ENCODE measurements at regions not wholly inside any gene's neighbourhood (a gene's known extent, or its start where the extent isn't known, plus 50 kb on each side); places are given as distances from the start of the nearest gene placed in this dataset.
"Not testable (repeated sequence)": the region's sequence is repeated elsewhere in the genome, so short reads cannot be mapped to it uniquely, and the experiment has no call there.

DNA sequence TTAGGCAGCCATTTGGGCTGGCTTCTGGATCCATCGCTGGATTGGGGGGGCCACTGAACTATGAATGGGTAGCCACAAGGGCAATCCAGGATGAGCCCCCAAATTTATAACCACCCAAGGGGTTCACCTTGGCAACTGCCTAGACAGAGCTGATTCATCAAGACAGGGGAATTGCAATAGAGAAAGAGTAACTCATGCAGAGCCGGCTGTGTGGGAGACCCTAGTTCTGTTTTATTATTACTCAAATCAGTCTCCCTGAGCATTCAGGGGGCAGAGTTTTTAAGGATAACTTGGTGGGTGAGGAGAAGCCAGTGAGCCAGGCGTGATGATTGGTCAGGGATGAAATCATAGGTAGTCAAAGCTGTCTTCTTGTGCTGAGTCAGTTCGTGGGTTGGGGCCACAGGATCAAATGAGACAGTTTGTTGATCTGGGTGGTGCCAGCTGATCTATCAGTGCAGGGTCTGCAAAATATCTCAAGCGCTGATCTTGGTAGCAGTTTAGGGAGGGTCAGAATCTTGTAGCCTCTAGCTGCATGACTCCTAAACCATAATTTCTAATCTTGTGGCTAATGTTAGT is 57.9 kb downstream of the DNAJB9 start:
- DNase-seq (ENCODE audit: low spot score) = no peak

DNA sequence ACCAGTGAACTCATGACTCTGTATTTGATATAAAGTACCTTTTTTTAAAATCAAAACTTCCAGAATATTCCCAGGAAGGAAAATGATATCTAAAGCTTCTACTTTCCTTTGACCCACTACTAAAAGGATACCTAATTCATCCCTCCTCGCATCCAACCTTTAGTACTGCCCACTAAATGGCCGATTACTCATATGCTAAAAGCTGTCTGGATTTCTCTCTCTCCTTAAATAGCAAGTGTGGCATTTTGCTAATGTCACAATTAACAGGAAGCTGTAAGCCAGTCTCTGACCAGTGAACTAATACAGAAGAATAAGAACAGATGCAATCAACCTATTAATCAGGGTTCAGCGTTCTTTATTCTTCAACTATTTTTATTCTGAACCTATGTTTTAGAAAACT is 59.0 kb downstream of the DNAJB9 start:
- DNase-seq (ENCODE audit: low spot score) = no peak

DNA sequence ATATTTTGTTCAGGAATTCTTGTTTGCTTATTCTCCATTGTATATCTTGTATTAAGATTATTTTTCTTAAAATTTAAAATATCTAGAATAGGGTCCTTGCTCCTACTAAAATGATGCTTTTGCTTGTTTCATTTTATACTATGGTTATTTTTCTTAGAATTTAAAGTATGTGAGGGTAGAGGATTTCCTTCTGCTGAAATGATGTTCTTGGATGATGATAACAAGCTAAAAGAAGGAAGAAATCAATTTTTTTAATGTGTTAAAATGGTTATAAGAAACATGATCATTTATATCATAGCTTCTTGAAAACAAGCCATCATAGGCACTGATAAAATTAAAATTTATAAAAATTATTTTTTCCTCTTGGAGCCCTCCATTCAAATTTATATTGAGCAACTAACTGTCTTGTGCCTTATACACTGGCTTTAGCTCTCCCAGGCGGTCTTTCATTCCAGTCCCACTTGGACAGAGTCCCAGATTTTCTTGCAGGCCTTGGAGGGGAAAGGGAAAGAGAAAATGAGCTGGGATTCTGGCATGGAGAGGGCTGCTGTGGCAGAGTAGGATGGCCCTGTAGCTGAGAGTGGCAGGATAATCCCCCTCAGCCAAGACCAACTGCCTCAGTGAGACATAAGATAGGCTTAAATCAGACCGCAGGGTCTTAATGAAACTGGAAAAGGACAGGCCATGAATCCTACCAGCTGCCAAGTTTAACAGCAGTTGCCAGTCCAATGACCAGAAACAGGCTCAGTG is 60.2 kb downstream of the DNAJB9 start:
- peak; percentile 64 for DNase-seq (ENCODE audit: low spot score)

DNA sequence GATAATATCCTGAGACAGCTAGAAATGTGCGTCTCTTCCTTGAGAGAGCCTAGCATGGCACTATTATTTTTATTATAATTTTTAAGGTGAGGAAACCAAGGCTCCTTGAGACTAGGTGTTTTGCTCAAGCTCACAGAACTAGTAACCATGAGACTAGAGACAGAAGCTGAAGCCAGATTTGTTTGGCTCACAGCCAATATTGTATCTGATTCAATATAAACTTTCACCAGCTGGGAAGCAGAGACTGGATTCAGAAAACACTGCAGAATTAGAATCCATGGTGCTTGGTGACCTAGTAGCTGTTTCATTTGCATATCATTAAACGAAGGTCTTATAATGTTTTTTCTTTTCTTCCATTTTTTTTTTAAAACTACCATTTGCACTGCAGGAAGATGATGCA is 64.4 kb downstream of the DNAJB9 start:
- no peak for DNase-seq (ENCODE audit: low spot score)

DNA sequence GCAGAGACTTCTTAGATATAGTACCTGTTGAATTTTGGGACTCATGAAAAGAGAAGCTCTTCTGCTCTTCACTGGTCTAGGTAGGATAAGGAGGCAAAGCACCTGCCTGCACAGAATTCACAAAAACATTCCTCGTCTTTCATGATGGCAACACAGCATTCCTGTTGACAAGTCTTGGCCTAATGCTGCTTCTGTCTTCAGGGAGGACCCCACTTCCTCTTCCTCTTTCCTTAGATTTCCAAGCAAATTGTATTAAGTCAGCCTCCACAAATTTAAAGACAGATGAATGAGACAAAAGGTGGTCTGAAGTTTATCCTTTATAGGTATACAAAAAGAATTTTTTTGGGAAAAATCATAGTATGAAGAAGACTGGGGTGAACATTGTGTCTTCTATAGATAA is 64.9 kb downstream of the DNAJB9 start:
- DNase-seq (ENCODE audit: low spot score) = no peak

DNA sequence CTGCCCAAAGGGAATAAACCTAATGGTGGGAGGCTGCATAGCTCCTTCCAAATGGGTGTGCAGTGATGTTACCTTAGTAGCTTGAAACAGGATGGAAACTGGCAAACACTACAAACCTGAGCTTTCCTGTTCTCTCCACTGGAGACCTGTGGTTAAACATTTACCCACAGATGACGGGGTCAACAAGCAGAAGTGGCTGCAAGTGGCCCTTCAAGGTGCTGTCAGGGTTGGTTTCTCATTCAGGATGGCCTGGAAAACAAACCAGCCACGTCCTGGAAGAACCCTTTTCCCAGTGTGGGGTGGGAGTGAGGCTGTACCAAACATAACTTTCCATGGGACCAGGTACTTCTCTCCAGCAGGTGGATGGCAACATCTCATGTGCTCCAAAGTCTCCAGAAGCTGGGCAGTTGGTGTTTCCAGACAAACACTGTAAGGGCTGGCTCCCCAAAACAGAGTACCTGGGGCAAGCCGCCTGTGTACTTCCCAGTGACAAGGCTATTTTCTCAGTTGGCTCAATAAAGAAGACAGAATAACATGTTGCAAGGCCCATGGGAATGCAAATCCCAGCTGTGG is 67.5 kb downstream of the DNAJB9 start:
- DNase-seq (ENCODE audit: low spot score) = no peak

DNA sequence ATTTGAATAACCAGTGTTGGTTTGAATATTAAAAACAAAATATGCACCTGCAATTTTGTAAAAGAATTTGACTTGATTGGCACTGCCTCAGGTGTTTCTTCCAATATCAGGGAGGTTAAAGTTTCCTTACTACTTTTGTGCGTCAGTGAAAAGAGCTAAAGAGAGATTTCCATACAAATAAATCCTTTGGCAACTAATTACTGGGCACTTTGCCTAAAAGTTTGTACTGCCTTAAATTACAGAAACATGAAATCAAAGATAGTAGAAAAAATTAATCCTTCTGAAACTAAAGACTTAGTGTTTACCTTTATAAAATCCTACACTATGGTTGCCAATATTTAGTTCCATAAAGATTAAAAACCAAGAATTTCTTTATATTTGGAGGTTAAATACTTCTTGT is 72.5 kb downstream of the DNAJB9 start:
- DNase-seq (ENCODE audit: low spot score) = no peak

DNA sequence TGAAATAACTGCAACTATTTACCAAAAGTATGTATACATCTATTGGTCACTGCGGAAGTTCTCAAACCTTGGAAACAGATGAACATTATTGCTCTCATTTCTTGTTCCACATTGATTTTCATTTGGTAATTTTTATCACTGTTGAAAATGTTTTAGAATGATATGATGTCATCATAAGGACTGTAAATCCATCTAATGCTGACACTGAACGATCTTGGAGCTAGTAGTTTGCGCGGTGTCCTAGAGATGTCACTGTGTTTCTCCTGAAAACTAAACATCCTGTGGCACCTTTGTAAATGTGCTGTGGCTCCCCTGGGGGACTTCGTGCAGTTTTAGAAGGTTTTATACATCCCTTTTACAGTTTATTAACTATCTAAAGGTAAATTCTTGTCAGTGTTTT is 73.5 kb downstream of the DNAJB9 start:
- DNase-seq (ENCODE audit: low spot score) = no peak

DNA sequence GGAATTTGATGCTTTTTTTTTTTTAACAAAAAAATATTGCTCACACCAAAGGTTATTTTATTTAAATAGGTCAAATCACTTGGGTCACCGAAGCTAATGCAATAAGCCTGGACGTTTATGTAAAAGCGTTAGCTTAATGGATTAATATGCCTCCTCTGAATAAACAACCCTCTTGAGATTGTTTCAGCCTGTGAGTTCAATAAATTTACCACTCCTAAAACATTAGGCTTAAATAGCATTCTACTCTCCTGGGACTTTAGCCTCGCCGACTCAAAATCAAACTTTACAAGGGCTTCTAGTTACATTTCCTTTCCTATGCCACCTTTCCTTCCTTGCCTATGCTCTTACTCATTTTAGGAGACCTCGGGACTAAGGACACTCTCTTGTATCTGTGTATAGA is 79.3 kb downstream of the DNAJB9 start:
- no peak for DNase-seq (ENCODE audit: low spot score)

DNA sequence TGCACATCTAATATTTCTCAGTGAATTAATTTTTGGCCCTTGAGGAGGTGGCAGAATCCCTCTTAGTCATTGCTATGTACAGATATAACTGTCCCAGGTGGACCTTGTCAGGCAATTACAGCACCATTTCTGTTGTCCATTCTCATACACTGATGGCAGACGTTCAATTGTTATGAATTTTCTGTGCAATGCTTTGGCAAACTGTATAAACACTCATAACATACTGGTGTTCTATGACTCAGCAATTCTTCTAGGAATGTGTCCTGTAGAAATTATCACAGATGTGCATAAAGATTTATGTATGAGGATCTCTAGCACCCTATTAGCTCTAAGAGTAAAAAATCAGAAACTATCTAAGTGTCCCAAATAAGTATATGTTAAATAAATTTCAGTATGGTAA is 80.8 kb downstream of the DNAJB9 start:
- DNase-seq (ENCODE audit: low spot score) = no peak

DNA sequence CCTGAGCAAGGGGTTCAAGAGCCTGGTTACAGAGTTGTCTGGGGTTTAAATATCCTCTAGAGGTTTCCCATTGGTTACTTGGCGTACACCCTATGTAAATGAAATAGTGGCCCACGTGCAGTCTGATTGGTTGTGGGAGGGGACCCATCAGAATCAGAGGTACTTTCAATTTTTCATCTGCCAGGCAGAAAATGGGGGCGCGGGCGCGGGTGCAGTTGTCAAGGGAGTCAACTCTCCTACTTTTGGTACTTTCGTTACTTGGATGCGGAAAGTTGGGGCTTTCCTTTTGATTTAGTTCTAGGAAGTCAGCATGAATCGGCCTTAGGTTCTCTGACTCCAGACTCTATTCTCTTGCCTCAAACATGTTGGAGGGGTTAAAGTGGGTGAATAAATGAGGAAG is 83.2 kb downstream of the DNAJB9 start:
- DNase-seq (ENCODE audit: low spot score) = no peak

DNA sequence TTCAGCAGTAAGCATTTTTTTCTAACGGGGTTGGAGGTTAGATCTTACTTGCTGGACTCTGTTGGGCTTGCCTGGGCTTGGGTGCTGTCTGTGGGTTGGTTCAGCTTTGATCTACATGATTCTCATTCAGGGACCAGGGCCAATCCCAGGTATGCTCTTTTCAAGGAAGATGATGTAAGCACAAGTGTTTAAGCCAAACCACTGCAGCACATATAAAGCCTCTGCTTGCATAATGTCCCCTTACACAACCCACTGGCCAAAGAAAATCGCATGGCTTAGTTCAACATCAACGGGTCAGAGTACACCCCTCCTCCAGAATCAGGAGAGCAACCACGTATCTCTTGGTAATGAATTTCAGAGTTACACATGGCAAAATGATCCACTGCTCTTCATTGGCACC is 83.9 kb downstream of the DNAJB9 start:
- DNase-seq (ENCODE audit: low spot score) = no peak

DNA sequence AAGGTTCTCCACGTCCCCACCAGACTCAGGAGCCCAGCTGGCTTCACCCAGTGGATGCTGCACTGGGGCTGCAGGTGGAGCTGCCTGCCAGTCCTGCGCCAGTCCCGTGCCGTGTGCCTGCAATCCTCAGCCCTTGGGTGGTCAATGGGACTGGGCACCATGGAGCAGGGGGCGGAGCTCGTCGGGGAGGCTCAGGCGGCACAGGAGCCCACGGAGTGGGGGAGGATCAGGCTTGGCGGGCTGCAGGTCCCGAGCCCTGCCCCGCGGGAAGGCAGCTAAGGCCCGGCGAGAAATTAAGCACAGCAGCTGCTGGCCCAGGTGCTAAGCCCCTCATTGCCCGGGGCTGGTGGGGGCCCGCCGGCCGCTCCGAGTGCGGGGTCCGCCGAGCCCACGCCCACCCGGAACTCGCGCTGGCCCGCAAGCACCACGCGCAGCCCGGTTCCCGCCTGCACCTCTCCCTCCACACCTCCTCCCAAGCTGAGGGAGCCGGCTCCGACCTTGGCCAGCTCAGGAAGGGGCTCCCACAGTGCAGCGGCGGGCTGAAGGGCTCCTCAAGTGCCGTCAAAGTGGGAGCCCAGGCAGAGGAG is 87.6 kb downstream of the DNAJB9 start:
- DNase-seq (ENCODE audit: low spot score) = not testable (repeated sequence)

DNA sequence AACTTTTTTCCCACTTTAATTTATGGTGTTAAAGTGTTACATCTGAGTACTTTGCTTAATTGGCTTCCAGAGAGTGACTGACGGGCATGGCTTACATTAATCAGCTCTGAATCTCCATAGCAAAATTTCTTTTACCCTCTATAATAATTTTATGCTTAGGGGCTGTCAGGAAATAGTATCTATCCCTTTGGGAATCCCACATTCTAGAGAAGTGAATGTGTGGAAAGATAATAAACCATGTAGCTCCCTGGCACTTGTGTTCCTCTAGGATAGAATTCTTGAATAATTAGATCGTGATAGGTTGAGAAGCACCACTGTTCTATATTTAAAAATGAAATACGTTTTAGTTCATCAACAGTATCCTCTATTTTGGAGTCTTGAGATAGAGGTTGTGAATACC is 89.6 kb downstream of the DNAJB9 start:
- DNase-seq (ENCODE audit: low spot score) = no peak

DNA sequence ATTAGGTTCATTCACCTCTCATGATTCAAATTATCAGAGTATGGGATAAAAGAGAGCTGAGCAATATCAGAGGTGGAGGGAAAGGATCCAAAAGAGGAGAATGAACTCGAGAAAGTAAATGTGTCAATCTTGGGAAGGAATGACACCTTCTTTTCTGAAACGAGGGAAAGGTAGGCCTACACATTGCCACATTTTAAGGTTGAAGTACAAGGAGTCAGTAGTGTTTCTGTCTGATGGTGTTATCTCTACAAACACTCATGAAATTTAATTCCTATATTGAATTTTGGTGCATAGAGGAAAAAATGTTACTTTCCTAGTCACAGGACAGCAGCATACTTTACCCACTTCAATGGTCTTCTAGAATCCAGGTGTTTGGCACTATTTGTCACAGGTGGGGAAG is 90.2 kb downstream of the DNAJB9 start:
- no peak for DNase-seq (ENCODE audit: low spot score)

DNA sequence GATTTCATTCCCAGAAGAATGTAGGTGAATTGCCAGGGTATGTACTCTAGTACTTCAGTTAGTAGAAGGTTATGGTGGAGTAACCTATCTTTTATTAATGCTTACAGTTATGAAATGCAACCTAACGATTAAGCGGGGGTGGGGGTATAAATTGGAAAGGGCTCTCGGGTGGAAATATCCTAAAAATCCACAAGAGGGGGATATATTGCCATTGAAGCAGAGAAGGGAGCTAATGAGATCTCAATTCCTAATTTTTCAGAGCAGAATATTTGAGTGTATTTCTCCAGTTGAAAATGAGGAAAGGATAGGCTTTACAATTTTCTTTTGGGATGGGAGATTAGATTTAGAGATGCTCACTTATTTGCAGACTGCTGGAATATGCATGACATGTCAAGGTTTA is 90.8 kb downstream of the DNAJB9 start:
- no peak for DNase-seq (ENCODE audit: low spot score)

DNA sequence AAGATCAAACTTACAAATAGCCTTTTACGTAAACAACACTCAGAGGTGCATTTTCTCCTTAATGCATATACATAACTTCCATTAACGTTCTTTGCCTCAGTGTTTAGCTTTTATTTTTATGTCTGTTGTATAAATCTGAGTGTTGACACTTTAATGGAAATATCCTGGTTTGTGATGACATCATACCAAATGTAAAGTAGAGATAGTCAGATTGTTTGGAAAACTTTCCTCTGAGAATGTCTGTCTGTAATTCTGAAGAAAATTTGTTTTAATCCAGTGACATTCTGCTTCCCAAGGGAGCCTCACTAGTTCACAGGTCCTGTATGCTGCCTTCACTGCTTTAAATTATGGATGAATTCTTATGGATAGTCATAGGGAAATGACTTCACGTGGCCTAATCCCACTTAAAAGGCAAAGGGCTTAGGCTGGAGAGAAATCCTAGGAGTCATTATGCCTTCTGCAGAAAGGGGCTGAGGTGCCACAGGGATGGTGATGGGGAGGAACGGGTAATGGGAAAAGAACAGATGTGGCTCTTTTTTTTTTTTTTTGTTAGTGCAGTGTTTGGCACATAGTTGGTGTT is 93.2 kb downstream of the DNAJB9 start:
- DNase-seq (ENCODE audit: low spot score) = no peak

DNA sequence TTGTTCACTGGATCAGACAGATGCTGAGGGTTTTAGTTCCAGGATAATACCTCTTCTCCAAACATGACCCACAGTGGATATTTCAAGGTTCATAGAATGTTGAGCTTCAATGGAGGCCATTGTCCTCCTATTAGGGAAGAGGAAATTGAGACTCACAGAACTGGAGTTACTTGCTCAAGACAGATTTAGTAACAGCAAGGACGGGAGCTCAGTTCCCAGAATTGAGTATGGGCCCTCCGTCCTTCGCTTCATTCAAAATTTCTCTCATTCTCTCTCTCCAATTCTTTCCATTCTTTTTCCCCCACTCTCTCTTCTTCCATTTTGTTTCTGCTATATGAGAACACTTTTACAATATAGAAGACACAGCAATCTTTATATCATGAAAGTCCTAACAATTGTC is 94.0 kb downstream of the DNAJB9 start:
- no peak for DNase-seq (ENCODE audit: low spot score)

DNA sequence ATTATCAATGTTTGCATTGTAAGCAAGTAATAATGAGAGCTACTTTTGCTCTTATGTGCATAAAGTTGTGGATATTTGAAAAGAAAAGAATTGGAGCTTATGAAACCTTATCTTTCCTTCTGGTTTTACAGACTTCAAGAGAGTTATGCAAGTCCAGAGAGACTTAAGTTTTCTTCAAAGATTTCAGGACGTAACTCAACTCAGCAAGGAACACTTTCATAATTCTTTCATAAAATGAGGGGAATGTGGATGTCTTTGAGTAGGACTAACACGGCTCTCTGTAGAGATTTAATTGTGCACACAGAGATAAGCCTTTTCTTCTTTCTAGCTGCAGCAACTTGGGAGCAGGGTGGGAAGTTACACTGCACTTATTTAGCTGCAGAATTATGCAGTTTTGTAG is 97.5 kb downstream of the DNAJB9 start:
- DNase-seq (ENCODE audit: low spot score) = no peak

DNA sequence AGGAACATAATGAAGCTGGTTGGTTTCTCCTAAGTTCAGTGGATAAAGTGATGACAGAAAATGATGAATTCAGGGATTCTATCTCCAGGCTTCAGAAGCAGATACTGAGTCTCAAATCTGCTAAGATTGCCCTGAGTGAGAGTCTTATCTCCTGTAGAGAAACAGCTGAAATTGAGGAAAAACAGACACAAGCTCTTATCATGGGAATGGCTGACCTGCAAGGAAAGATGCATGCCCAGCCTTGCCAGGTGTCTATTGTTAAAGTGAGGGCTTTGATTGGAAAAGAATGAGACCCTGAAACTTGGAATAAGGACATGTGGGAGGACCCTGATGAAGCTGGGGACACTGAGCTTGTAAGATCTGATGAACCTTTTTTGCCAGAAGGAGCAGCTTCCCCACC is 100.3 kb downstream of the DNAJB9 start:
- DNase-seq (ENCODE audit: low spot score) = no peak

DNA sequence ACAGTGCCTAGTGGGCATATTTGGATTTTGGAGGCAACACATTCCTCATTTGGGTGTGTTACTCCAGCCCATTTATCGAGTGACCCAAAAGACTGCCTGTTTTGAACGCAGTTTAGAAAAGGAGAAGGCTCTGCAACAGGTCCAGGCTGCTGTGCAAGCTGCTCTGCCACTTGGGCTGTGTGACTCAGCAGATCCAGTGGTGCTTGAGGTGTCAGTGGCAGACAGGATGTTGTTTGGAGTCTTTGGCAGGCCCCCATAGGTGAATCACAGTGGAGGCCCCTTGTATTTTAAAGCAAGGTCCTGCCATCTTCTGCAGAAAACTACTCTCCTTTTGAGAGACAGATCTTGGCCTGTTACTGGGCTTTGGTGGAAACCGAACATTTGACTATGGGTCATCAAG is 104.0 kb downstream of the DNAJB9 start:
- not testable (repeated sequence) for DNase-seq (ENCODE audit: low spot score)

DNA sequence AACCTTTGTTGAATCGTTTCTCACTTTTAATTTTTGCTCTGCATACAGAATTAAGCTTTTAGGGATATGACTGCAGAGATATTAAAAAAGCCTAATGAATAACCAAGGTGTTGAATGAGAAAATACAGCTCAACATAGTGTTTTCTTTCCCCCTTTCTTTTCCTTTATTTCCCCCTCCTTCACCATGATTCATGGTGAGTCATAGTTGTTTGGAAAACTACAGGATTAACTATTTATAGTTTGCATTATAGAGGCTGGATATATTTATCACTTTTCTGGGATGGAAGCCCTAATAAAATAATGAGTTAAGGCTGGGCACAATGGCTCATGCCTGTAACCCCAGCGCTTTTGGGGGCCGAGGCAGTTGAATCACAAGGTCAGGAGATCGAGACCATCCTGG is 115.0 kb downstream of the DNAJB9 start:
- no peak for DNase-seq (ENCODE audit: low spot score)

DNA sequence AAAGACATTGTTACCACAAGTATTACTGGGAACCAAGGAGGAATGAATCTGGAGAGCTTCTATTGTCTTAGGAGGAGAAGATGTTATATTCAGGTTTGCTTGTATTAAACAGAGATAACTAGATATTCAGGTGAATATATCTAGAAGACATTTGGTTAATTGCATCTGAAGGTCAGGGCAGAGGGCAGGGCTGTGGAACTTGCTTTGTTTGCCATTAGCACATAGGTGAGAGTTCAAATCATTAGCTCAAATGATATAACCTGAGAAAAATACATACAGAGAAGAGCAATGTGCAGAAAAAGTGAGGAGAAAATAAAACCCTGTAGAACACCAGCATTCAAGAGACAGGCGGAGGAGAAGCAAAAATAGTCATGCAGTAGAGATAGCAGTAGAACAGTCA is 116.8 kb downstream of the DNAJB9 start:
- DNase-seq (ENCODE audit: low spot score) = no peak

Measured in globus pallidus (tissue), 1 donor.